ENCODE measurements at regions not wholly inside any gene's neighbourhood (a gene's known extent, or its start where the extent isn't known, plus 50 kb on each side); places are given as distances from the start of the nearest gene placed in this dataset.

- Histone ChIP-seq H3K4me3 (no peak overlapping the region), H3K27ac (no peak overlapping the region)
- no peak for TF ChIP-seq CTCF (IDR thresholded peaks at IDR 0.05)
- no peak for DNase-seq (ENCODE audit: low spot score)
These were observed 61.6 kb upstream of the LINC00305 start for GRCh38 chr18:64210401-64210949.

- TF ChIP-seq CTCF (IDR thresholded peaks at IDR 0.05), result no peak
- Histone ChIP-seq H3K4me3 (no peak overlapping the region), H3K27ac (no peak overlapping the region)
- DNase-seq (ENCODE audit: low spot score), result no peak
These were observed 59.6 kb upstream of the LINC00305 start for GRCh38 chr18:64208516-64208915.

GRCh38 chr18:64207820-64208219, 58.9 kb upstream of the LINC00305 start:
- DNase-seq (ENCODE audit: low spot score), result no peak
- H3K4me3 ChIP-seq, result no peak overlapping the region

GRCh38 chr18:64203295-64203694, 54.4 kb upstream of the LINC00305 start:
- no peak overlapping the region for H3K4me3 ChIP-seq
- H3K27ac ChIP-seq, result no peak overlapping the region
- DNase-seq (ENCODE audit: low spot score), result no peak
- no peak for TF ChIP-seq CTCF (IDR thresholded peaks at IDR 0.05)

More at GRCh38 chr18:64207820-64208219, 58.9 kb upstream of the LINC00305 start:
- TF ChIP-seq CTCF (IDR thresholded peaks at IDR 0.05), result no peak
- no peak overlapping the region for H3K27ac ChIP-seq

- Histone ChIP-seq H3K4me3 (no peak overlapping the region), H3K27ac (no peak overlapping the region)
- no peak for TF ChIP-seq CTCF (IDR thresholded peaks at IDR 0.05)
- no peak for DNase-seq (ENCODE audit: low spot score)
These were observed 54.0 kb upstream of the LINC00305 start for GRCh38 chr18:64202863-64203262.

- H3K4me3 ChIP-seq, result no peak overlapping the region
- H3K27ac ChIP-seq, result no peak overlapping the region
- no peak for TF ChIP-seq CTCF (IDR thresholded peaks at IDR 0.05)
- no peak for DNase-seq (ENCODE audit: low spot score)
These were observed 53.4 kb upstream of the LINC00305 start for GRCh38 chr18:64202210-64202836.

- TF ChIP-seq CTCF (IDR thresholded peaks at IDR 0.05), result no peak
- no peak for DNase-seq (ENCODE audit: low spot score)
- no peak overlapping the region for H3K4me3 ChIP-seq
- H3K27ac ChIP-seq, result no peak overlapping the region
These were observed 52.9 kb upstream of the LINC00305 start for GRCh38 chr18:64201781-64202180.

All from coronary artery (tissue), 2 donors.